ENCODE measurements at regions not wholly inside any gene's neighbourhood (a gene's known extent, or its start where the extent isn't known, plus 50 kb on each side); places are given as distances from the start of the nearest gene placed in this dataset.

GRCh38 chr4:128488055-128488705, 200.6 kb upstream of the PGRMC2 start:
- Histone ChIP-seq H3K9me3 (ENCODE audit: control insufficient read depth, low read depth, low read length) (no peaks in the 10 kb centered on the region), H3K36me3 (ENCODE audit: control insufficient read depth in 2 of 2, extremely low read depth in 1 of 2, insufficient read depth in 2 of 2, low read length in 2 of 2) (no peaks in the 10 kb centered on the region), H3K79me2 (ENCODE audit: control insufficient read depth, insufficient read depth, low read length) (no peaks in the 10 kb centered on the region), H3K9me1 (ENCODE audit: control insufficient read depth, extremely low read depth, insufficient read depth, low read length) (no peaks in the 10 kb centered on the region), H3K4me3 (ENCODE audit: control insufficient read depth in 2 of 3, extremely low read depth in 1 of 3, insufficient read depth in 2 of 3, low read depth in 1 of 3, low read length in 3 of 3) (no peak overlapping the region), H3K27ac (ENCODE audit: control insufficient read depth, insufficient read depth, low read length) (no peak overlapping the region), H2AFZ (ENCODE audit: control insufficient read depth, low read length) (no peak overlapping the region), H3K4me2 (ENCODE audit: control insufficient read depth, extremely low read depth, insufficient read depth, low read depth, low read length) (no peak overlapping the region), H4K20me1 (ENCODE audit: control insufficient read depth, extremely low read depth, insufficient read depth, low read length) (no peaks in the 10 kb centered on the region), H3K27me3 (ENCODE audit: control insufficient read depth, extremely low read depth, insufficient read depth, low read length) (no peaks in the 10 kb centered on the region), H3K9ac (ENCODE audit: control insufficient read depth, extremely low read depth, insufficient read depth, low read length) (no peak overlapping the region), H3K4me1 (ENCODE audit: control insufficient read depth, extremely low read depth, insufficient read depth, low read length) (no peaks in the 10 kb centered on the region)
- TF ChIP-seq CTCF (optimal IDR thresholded peaks at IDR 0.05 in 1 of 3, IDR thresholded peaks at IDR 0.05 in 1 of 3, conservative IDR thresholded peaks at IDR 0.05 in 1 of 3; ENCODE audit: extremely low read depth in 1 of 3, insufficient read depth in 2 of 3, low read length in 3 of 3): no peak
- TF ChIP-seq EZH2 (IDR thresholded peaks at IDR 0.05; ENCODE audit: low read length): no peak
- no peak for DNase-seq (ENCODE audit: low read depth, low spot score)
- dilution Hi-C loops (cut with MboI; ENCODE audit: extremely low pct_ligation_motif_present, low sequenced_read_pairs): no loop called here
- FAIRE-seq: no peak

GRCh38 chr4:128484896-128485295, 197.3 kb upstream of the PGRMC2 start:
- Histone ChIP-seq H3K36me3 (ENCODE audit: control insufficient read depth in 2 of 2, extremely low read depth in 1 of 2, insufficient read depth in 2 of 2, low read length in 2 of 2) (no peaks in the 10 kb centered on the region), H3K9ac (ENCODE audit: control insufficient read depth, extremely low read depth, insufficient read depth, low read length) (no peak overlapping the region), H3K4me2 (ENCODE audit: control insufficient read depth, extremely low read depth, insufficient read depth, low read depth, low read length) (no peak overlapping the region), H3K9me3 (ENCODE audit: control insufficient read depth, low read depth, low read length) (no peaks in the 10 kb centered on the region), H3K4me3 (ENCODE audit: control insufficient read depth in 2 of 3, extremely low read depth in 1 of 3, insufficient read depth in 2 of 3, low read depth in 1 of 3, low read length in 3 of 3) (no peak overlapping the region), H3K27me3 (ENCODE audit: control insufficient read depth, extremely low read depth, insufficient read depth, low read length) (no peaks in the 10 kb centered on the region), H3K27ac (ENCODE audit: control insufficient read depth, insufficient read depth, low read length) (no peak overlapping the region), H3K79me2 (ENCODE audit: control insufficient read depth, insufficient read depth, low read length) (no peaks in the 10 kb centered on the region), H3K4me1 (ENCODE audit: control insufficient read depth, extremely low read depth, insufficient read depth, low read length) (no peaks in the 10 kb centered on the region), H3K9me1 (ENCODE audit: control insufficient read depth, extremely low read depth, insufficient read depth, low read length) (no peaks in the 10 kb centered on the region), H4K20me1 (ENCODE audit: control insufficient read depth, extremely low read depth, insufficient read depth, low read length) (no peaks in the 10 kb centered on the region), H2AFZ (ENCODE audit: control insufficient read depth, low read length) (no peak overlapping the region)
- dilution Hi-C loops (cut with MboI; ENCODE audit: extremely low pct_ligation_motif_present, low sequenced_read_pairs): no loop called here
- TF ChIP-seq CTCF (optimal IDR thresholded peaks at IDR 0.05 in 1 of 3, IDR thresholded peaks at IDR 0.05 in 1 of 3, conservative IDR thresholded peaks at IDR 0.05 in 1 of 3; ENCODE audit: extremely low read depth in 1 of 3, insufficient read depth in 2 of 3, low read length in 3 of 3) (no peak), EZH2 (IDR thresholded peaks at IDR 0.05; ENCODE audit: low read length) (no peak)
- FAIRE-seq (no peak), DNase-seq (ENCODE audit: low read depth, low spot score) (no peak)

Measured in keratinocyte (primary cell).